ENCODE measurements at regions not wholly inside any gene's neighbourhood (a gene's known extent, or its start where the extent isn't known, plus 50 kb on each side); places are given as distances from the start of the nearest gene placed in this dataset.
"Not testable (repeated sequence)": the region's sequence is repeated elsewhere in the genome, so short reads cannot be mapped to it uniquely, and the experiment has no call there.

DNA sequence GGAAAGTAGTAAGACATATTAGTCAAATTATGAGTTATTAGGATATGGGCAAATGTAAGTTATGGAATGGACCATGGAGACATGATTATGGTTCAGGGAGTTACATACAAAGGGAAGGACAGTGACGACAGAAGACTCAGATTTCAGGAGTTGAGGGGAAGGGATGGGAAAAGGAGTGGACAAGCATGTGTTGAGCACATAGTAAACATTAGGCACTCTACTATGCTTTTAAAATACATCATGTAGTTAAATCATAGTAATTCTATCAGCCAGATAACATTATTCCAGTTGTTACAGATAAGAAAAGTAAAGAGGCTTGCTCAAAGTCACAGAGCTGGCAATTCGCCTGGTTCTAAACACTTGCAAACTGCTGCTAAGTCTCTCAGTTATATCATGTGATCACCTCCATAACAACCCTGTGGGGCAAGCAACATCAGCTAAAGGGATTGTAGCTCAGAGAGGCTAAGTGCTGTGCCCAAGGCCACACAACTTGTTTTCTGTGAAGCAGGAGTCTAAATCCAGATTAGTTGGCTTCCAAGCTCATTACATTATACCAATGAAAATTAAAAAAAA lies 115.2 kb upstream of the MDFIC start:
- no peak for DNase-seq (ENCODE audit: low read depth)

DNA sequence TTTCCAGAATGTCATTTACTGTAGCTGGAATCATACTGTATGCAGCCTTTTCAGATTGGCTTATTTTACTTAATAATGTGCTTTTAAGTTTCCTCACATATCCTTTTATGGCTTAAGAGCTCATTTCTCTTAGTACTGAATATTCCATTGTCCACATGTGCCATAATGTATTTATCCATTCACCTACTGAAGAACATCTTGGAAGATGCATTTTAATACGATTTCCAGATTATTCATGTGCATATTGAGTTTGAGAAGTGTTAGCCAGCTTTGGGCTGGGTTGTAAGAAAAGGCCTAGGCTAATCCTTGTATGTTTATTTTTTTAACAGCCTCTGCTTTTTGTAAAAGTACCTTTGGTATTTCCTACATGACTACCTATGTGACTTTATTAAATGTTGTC lies 109.3 kb upstream of the MDFIC start:
- DNase-seq (ENCODE audit: low read depth): no peak

DNA sequence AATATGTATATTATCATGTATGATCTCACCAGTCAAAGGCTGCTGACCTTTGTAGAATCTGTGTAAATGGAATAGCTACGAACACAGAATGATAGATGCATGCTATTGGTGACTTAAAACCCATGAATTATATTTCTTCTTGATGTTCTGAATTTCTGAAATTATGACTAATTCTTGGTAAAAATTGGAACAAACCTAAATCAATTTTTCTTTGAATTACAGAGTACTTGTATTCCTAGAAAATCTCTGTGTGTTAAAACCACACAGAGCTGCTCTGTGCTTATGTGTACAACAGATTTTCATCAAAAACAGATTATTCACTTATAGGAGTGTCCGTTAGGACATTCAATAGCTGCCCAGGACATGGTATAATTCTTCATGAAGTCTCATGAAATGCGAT lies 108.3 kb upstream of the MDFIC start:
- no peak for DNase-seq (ENCODE audit: low read depth)

GRCh38 chr7:114817036-114817435 lies 104.9 kb upstream of the MDFIC start:
- DNase-seq (ENCODE audit: low read depth): not testable (repeated sequence)

GRCh38 chr7:114818501-114818900 lies 103.4 kb upstream of the MDFIC start:
- DNase-seq (ENCODE audit: low read depth): no peak

- DNase-seq (ENCODE audit: low read depth): no peak
Measured at GRCh38 chr7:114819616-114820362, 102.1 kb upstream of the MDFIC start.

DNA sequence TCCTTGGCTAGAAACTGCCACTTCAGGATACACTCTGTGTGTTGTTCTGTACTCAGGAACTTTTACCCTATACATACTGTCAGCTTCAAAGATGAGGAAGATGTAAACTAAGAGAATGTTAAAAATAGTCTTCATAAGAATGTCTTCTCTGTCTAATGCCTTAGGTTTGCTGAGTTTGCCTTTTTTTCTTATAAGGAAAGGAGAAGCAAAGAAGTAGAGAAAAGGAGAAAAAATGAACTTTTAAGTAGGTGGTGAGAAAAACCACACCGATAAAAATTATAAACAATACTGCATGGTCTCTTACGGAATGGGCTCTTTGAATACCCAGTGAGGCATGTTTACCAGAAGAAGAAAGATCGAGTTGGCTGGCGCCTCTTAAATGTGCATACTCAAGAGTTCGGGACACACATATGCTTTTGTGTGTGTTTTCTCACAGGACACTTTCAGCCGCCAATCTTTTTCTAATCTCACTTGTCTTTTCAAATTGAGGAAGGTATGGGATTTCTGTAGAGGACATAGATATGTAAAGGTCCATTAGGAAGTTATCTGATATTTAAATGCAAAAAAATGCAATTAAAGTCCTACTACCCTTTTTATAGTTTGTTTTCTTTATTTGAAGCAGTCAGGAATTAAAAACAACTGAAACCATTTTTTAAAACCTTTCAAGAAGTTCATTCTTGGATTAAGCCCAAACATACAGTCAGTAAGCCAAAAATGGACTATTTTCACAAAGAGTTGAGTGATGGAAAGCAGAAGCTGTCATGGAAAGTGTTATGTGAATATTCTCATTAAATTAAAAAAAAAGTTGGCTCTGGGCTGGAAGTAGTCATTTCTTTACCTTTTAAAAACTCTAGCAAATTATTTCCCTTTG lies 100.6 kb upstream of the MDFIC start:
- DNase-seq (ENCODE audit: low read depth): no peak

GRCh38 chr7:114822131-114822530 lies 99.8 kb upstream of the MDFIC start:
- no peak for DNase-seq (ENCODE audit: low read depth)

- DNase-seq (ENCODE audit: low read depth): no peak
Measured at GRCh38 chr7:114822844-114823243, 99.0 kb upstream of the MDFIC start.

DNA sequence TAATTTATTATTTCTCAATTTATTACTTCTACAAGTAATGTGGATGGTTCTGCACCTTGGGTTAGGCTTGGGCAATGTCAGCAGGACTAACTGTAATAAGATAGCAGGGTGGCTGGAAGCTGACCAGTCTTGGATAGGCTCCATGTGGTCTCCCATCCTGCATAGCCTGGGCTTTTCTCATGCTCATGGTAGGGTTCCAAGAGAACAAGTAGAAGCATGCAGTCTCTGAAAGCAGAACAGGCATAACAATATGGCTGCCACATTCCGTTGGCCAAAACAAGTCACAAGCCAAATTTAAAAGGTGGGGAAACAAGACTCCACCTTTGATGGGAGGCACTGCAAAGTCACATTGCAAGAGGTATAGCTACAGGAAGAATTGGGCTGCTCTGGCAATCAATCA lies 98.6 kb upstream of the MDFIC start:
- no peak for DNase-seq (ENCODE audit: low read depth)

GRCh38 chr7:114825423-114825951 lies 96.4 kb upstream of the MDFIC start:
- no peak for DNase-seq (ENCODE audit: low read depth)

DNA sequence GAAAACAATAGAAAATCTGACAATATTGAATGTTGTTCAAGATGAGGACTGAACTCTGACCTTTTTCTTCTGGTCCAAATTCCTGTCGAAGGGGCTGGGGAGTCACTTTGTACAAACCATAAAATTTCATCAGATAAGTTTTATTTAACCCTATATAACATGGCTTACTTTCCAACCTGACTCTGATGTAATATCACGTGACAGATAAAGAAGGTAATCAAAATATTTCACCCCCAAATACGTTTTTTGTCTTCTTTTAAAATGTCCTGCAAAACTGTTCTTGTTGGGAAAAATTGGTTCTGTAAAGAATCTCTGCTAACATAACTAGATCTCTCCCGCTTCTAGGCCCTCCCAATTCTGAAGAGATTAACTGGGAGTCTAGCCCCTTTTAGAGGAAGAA lies 90.9 kb upstream of the MDFIC start:
- DNase-seq (ENCODE audit: low read depth): no peak

GRCh38 chr7:114832906-114833595 lies 88.8 kb upstream of the MDFIC start:
- DNase-seq (ENCODE audit: low read depth): no peak

DNA sequence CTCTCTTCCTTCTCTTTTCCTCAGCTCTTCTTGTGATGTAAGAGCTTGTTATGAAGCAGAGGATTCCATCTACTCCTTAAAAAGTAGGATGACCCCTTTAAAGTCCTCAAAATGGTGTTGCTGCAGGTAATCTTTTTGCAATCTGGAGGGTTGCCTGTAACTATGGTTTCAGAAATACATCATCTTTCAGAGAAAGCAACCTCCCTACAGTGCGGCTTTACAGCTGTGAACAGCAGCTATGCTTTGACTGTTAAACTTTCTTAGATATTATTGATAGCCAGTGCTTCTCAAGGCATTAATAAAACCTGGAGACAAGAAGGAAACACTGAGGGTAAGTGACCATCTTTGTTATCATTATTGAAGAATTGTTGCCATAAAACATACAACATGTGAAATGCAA lies 86.6 kb upstream of the MDFIC start:
- no peak for DNase-seq (ENCODE audit: low read depth)

- no peak for DNase-seq (ENCODE audit: low read depth)
Measured at GRCh38 chr7:114835861-114836260, 86.0 kb upstream of the MDFIC start.

GRCh38 chr7:114842551-114843065 lies 79.3 kb upstream of the MDFIC start:
- no peak for DNase-seq (ENCODE audit: low read depth)

DNA sequence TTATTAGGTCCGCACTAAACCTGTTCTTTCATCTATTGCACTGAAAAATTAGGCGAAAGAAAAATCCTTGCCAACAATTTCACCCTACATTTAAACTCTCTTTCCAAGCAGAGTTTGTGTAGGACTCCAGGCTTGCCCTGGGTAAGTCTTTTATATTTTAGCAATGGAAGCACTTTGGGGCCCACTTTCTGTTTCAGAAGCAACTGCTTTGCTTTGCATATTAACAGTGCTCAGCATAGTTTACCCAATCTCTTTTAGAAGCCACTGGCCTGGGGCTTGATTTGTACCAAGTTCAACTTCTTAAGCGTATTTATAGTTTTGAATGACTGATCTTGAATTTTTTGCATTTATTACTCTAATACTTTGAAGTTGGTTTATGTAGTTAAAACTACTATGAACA lies 78.8 kb upstream of the MDFIC start:
- DNase-seq (ENCODE audit: low read depth): no peak

GRCh38 chr7:114851406-114852061 lies 70.4 kb upstream of the MDFIC start:
- no peak for DNase-seq (ENCODE audit: low read depth)

GRCh38 chr7:114852293-114852692 lies 69.6 kb upstream of the MDFIC start:
- no peak for DNase-seq (ENCODE audit: low read depth)

DNA sequence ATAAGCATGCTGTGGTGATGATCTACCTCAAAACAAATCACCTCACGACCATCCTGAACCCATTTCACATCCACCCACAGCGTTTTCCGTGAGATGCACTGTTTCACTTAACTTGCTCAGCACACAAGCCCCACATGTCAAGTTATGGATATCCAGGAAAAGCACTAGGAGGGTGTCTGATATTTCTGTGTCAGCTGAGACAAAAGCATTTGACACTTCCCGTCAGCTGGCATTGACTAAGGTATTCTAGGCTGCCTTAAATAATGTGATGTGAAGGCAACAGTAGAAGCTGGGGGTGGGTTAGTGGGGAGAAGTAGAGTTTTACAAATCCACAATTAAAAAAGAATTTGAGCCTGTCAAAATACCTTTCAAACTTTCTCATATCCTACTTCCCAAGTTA lies 68.7 kb upstream of the MDFIC start:
- DNase-seq (ENCODE audit: low read depth): no peak

- DNase-seq (ENCODE audit: low read depth): no peak
Measured at GRCh38 chr7:114854369-114854768, 67.5 kb upstream of the MDFIC start.

Data from stimulated activated CD8-positive, alpha-beta memory T cell treated with anti-CD3 and anti-CD28 coated beads, Interleukin-12 subunit alpha, Interleukin-12 subunit beta, amount 100 ng/mL, for 1 hour (primary cell).